Neural progenitor cell (in vitro differentiated cells): ENCODE measurements at regions not wholly inside any gene's neighbourhood (a gene's known extent, or its start where the extent isn't known, plus 50 kb on each side); places are given as distances from the start of the nearest gene placed in this dataset.

Source experiments
- DNase-seq: peaks from one replicate; pipeline ENCODE4 v3.0.0-alpha.2; 2016; ENCODE audit warnings: low spot score
- H2AFZ ChIP-seq: fragments of 200-600 bp; sonication (generic); replicated peaks from 2 replicates; pipeline ENCODE4 v1.6.1; 2016; ENCODE audit warnings: antibody characterized with exemption
- H3F3A ChIP-seq: fragments of 200-600 bp; sonication (generic); 2 replicates; pipeline ENCODE4 v1.6.1; 2016; ENCODE audit warnings: antibody characterized with exemption, low read depth
- H3K27ac ChIP-seq: fragments of 200-600 bp; sonication (generic); 2 replicates; pipeline ENCODE4 v1.5.1; 2016; ENCODE audit warnings: mild to moderate bottlenecking
- H3K27me3 ChIP-seq: fragments of 200-600 bp; sonication (generic); 2 replicates; pipeline ENCODE4 v1.6.1; 2016; ENCODE audit warnings: mild to moderate bottlenecking, moderate library complexity
- H3K36me3 ChIP-seq: fragments of 200-600 bp; sonication (generic); 2 replicates; pipeline ENCODE4 v1.5.1; 2016
- H3K4me1 ChIP-seq: fragments of 200-600 bp; sonication (generic); 2 replicates; pipeline ENCODE4 v1.6.1; 2016; ENCODE audit warnings: mixed run types
- H3K4me2 ChIP-seq: fragments of 200-600 bp; sonication (generic); 2 replicates; pipeline ENCODE4 v1.6.1; 2016
- H3K4me3 ChIP-seq: fragments of 200-600 bp; sonication (generic); 2 replicates; pipeline ENCODE4 v1.5.1; 2016
- H3K79me2 ChIP-seq: fragments of 200-600 bp; sonication (generic); 2 replicates; pipeline ENCODE4 v1.6.1; 2016; ENCODE audit warnings: low read depth
- H3K9ac ChIP-seq: fragments of 200-600 bp; sonication (generic); 2 replicates; pipeline ENCODE4 v1.6.1; 2016
- H3K9me3 ChIP-seq: fragments of 200-600 bp; sonication (generic); 2 replicates; pipeline ENCODE4 v1.5.1; 2016; ENCODE audit warnings: low read depth
- H4K20me1 ChIP-seq: fragments of 200-600 bp; sonication (generic); 2 replicates; pipeline ENCODE4 v1.6.1; 2016; ENCODE audit warnings: low read depth
- H3K27ac Mint-ChIP-seq: 3 replicates; pipeline ENCODE4 v1.8.0; 2021; ENCODE audit warnings: mixed read lengths
- H3K27me3 Mint-ChIP-seq: 2 replicates; pipeline ENCODE4 v1.8.0; 2022; ENCODE audit warnings: low read depth, mild to moderate bottlenecking, inconsistent platforms, moderate library complexity, mixed read lengths; ENCODE audit not compliant: insufficient read depth
- H3K36me3 Mint-ChIP-seq: 3 replicates; pipeline ENCODE4 v1.8.0; 2021; ENCODE audit warnings: mixed read lengths
- H3K4me1 Mint-ChIP-seq: 3 replicates; pipeline ENCODE4 v1.8.0; 2021; ENCODE audit warnings: mixed read lengths
- H3K4me3 Mint-ChIP-seq: 3 replicates; pipeline ENCODE4 v1.8.0; 2021; ENCODE audit warnings: mild to moderate bottlenecking, moderate library complexity, mixed read lengths
- H3K9me3 Mint-ChIP-seq: 3 replicates; pipeline ENCODE4 v1.8.0; 2020; ENCODE audit warnings: mixed read lengths
- CTCF ChIP-seq: fragments of 200-600 bp; sonication (generic); IDR thresholded peaks from 2 replicates; pipeline ENCODE4 v1.5.1; 2017; ENCODE audit warnings: antibody characterized with exemption, mild to moderate bottlenecking
- EZH2 ChIP-seq: fragments of 200-600 bp; sonication (generic); IDR thresholded peaks from 2 replicates; pipeline ENCODE4 v1.6.1; 2017; ENCODE audit warnings: antibody characterized with exemption, mild to moderate bottlenecking, moderate library complexity
- EZH2phosphoT487 ChIP-seq: fragments of 200-600 bp; sonication (generic); IDR thresholded peaks from 2 replicates; pipeline ENCODE4 v1.6.1; 2017; ENCODE audit warnings: antibody characterized with exemption

DNA sequence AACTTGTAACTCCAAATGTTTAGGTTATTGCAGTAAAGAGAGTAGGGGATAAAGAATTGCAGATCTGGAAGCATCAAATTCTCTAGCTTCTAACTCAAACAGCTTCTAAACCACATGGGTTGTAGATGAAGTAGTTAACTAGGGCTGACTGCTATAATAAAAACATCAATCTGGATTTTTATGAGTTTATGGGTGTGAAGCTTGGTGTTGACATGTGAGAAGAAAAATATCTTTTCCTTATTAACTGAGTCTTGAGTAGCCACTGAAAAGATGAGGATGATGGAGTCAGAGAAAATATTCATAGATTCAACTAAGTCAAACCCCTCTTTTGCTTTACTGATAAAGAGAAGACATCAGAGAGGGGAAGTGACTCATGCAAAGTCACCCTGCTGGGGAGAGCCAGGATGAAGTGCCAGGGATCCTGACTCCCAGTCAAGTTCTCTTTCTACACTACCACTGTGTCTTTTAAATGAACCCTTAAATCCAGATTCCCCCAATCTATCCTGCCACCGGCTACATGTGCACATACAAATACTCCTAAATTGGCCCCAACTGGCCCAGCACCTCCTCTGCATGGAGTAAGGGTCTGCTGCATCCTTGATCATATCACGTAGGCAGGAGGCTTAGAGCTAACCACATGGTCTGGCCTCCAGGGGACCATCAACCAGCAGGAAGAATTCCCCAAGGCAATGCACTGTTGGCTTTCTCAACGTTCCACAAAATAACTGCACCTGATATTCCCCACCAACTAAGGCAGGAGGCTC is 264.0 kb upstream of the CCL2 start:
- no peaks in the 10 kb centered on the region for H3K79me2 ChIP-seq
- no peaks in the 10 kb centered on the region for H3K27me3 ChIP-seq
- H3F3A ChIP-seq: no peaks in the 10 kb centered on the region
- peaks cover 13% of the 10 kb centered on the region for H3K27me3 Mint-ChIP-seq
- no peak overlapping the region for H3K4me3 ChIP-seq
- H3K36me3 Mint-ChIP-seq: no peaks in the 10 kb centered on the region
- TF ChIP-seq EZH2phosphoT487: no peak
- no peak for TF ChIP-seq EZH2
- no peak for TF ChIP-seq CTCF
- H2AFZ ChIP-seq: no peak overlapping the region
- H3K4me1 Mint-ChIP-seq: no peaks in the 10 kb centered on the region
- DNase-seq: no peak
- H3K4me2 ChIP-seq: no peak overlapping the region
- H4K20me1 ChIP-seq: no peaks in the 10 kb centered on the region
- H3K9me3 Mint-ChIP-seq: no peaks in the 10 kb centered on the region
- no peaks in the 10 kb centered on the region for H3K4me1 ChIP-seq
- H3K27ac ChIP-seq: no peak overlapping the region
- H3K9me3 ChIP-seq: no peaks in the 10 kb centered on the region
- H3K4me3 Mint-ChIP-seq: no peak overlapping the region
- no peak overlapping the region for H3K9ac ChIP-seq
- H3K27ac Mint-ChIP-seq: no peak overlapping the region
- no peaks in the 10 kb centered on the region for H3K36me3 ChIP-seq

DNA sequence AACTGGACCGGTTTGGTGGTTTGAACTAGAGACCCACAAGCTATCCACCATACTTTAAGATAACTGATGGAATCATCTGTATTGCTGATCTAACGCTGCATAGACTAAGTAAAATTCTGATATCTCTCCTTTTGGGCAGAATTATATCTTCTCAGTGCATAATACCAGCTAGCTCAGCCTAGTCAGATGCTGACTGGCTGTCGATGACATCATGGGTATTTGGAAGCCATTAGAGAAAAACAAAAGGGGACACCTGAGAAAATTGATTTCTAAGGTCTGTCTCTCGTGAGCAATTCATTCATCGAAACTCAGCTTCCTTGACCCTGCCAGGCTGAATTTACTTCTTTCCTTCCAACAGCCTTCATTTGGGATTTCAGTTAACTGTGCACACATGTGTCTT is 263.0 kb upstream of the CCL2 start:
- no peak overlapping the region for H3K4me3 ChIP-seq
- H3K9ac ChIP-seq: no peak overlapping the region
- no peaks in the 10 kb centered on the region for H3K79me2 ChIP-seq
- no peak overlapping the region for H3K27ac Mint-ChIP-seq
- H3F3A ChIP-seq: no peaks in the 10 kb centered on the region
- no peaks in the 10 kb centered on the region for H3K4me1 ChIP-seq
- H3K36me3 Mint-ChIP-seq: no peaks in the 10 kb centered on the region
- no peaks in the 10 kb centered on the region for H3K4me1 Mint-ChIP-seq
- peaks cover 11% of the 10 kb centered on the region for H3K27me3 Mint-ChIP-seq
- H2AFZ ChIP-seq: no peak overlapping the region
- no peaks in the 10 kb centered on the region for H3K9me3 ChIP-seq
- H3K27me3 ChIP-seq: no peaks in the 10 kb centered on the region
- no peak for DNase-seq
- no peak overlapping the region for H3K27ac ChIP-seq
- H3K4me3 Mint-ChIP-seq: no peak overlapping the region
- H3K36me3 ChIP-seq: no peaks in the 10 kb centered on the region
- H3K9me3 Mint-ChIP-seq: no peaks in the 10 kb centered on the region
- H3K4me2 ChIP-seq: no peak overlapping the region
- TF ChIP-seq EZH2phosphoT487: no peak
- TF ChIP-seq EZH2: no peak
- no peak for TF ChIP-seq CTCF
- H4K20me1 ChIP-seq: no peaks in the 10 kb centered on the region

- TF ChIP-seq EZH2phosphoT487: no peak
- TF ChIP-seq EZH2: no peak
- no peak for TF ChIP-seq CTCF
- DNase-seq: no peak
- no peaks in the 10 kb centered on the region for H3K79me2 ChIP-seq
- no peak overlapping the region for H2AFZ ChIP-seq
- Mint-ChIP-seq H3K36me3 (peaks cover 1% of the 10 kb centered on the region), H3K4me3 (no peak overlapping the region), H3K4me1 (no peaks in the 10 kb centered on the region), H3K27me3 (no peaks in the 10 kb centered on the region), H3K27ac (no peak overlapping the region), H3K9me3 (peaks cover 11% of the 10 kb centered on the region)
- no peaks in the 10 kb centered on the region for H4K20me1 ChIP-seq
- H3K9me3 ChIP-seq: no peaks in the 10 kb centered on the region
- H3K36me3 ChIP-seq: no peaks in the 10 kb centered on the region
- H3K4me3 ChIP-seq: no peak overlapping the region
- no peak overlapping the region for H3K27ac ChIP-seq
- H3K4me1 ChIP-seq: no peaks in the 10 kb centered on the region
- no peak overlapping the region for H3K9ac ChIP-seq
- H3K4me2 ChIP-seq: no peak overlapping the region
- no peaks in the 10 kb centered on the region for H3K27me3 ChIP-seq
- no peaks in the 10 kb centered on the region for H3F3A ChIP-seq
These were observed 254.4 kb upstream of the CCL2 start for GRCh38 chr17:34000639-34001038.
